Spleen (tissue), 7 donors: ENCODE measurements at regions not wholly inside any gene's neighbourhood (a gene's known extent, or its start where the extent isn't known, plus 50 kb on each side); places are given as distances from the start of the nearest gene placed in this dataset.

ENCODE experiments used
- CTCF ChIP-seq, 11 experiments: fragments of 200-600 bp in 7 of 11; fragments of 450-650 bp in 4 of 11; sonication (generic) in 4 of 11; IDR thresholded peaks in 8 of 11; conservative IDR thresholded peaks in 3 of 11; 1 replicate in 7 of 11; 2 replicates in 4 of 11; pipeline versions ENCODE4 v1.4.0 to v1.8.0; 2016 to 2021; ENCODE audit warnings: antibody characterized with exemption in 11 of 11, inconsistent platforms in 4 of 11, mild to moderate bottlenecking in 1 of 11
- POLR2A ChIP-seq, 3 donors: fragments of 450-650 bp; IDR thresholded peaks; one replicate each; pipeline ENCODE4 v1.5.1; 2017; ENCODE audit warnings: antibody characterized with exemption in 3 of 3, mild to moderate bottlenecking in 1 of 3
- donor health status: DM: no; HTN: no; CAD: no; lungs with moderate emphysema.
- donor health status: DM: no; HTN: no; CAD: no.
- donor health status: DM: no; HTN: no; CAD: no.

GRCh38 chr14:94853920-94854319 lies 84.0 kb upstream of the GSC start:
- TF ChIP-seq CTCF (IDR thresholded peaks at IDR 0.05 in 8 of 11, conservative IDR thresholded peaks at IDR 0.05 in 3 of 11): no peak
- no peak for TF ChIP-seq POLR2A (IDR thresholded peaks at IDR 0.05)
